CD14-positive monocyte (primary cell): ENCODE measurements at regions not wholly inside any gene's neighbourhood (a gene's known extent, or its start where the extent isn't known, plus 50 kb on each side); places are given as distances from the start of the nearest gene placed in this dataset.

Experiments
- DNase-seq, 3 donors: peaks; one replicate each; pipeline ENCODE4 v3.0.0-alpha.2; 2011 to 2022
- H2AFZ ChIP-seq: 2 replicates; pipeline ENCODE4 v1.6.0; 2012; ENCODE audit warnings: mild to moderate bottlenecking, low read depth, low read length, inconsistent platforms; ENCODE audit not compliant: insufficient read depth, poor library complexity, severe bottlenecking
- H3K27ac ChIP-seq, 2 donors: 1 replicate in 1 of 2; 2 replicates in 1 of 2; pipeline ENCODE4 v1.5.1; 2012 to 2013; ENCODE audit warnings: low read length in 2 of 2, control low read depth in 1 of 2, inconsistent platforms in 1 of 2, low read depth in 1 of 2, mild to moderate bottlenecking in 1 of 2
- H3K27me3 ChIP-seq, 2 donors: one replicate each; pipeline versions ENCODE4 v1.6.0 to v1.6.1; 2011 to 2013; ENCODE audit warnings: low read length in 2 of 2; ENCODE audit not compliant: control insufficient read depth in 2 of 2, insufficient read depth in 2 of 2
- H3K36me3 ChIP-seq, 2 donors: replicated peaks in 1 of 2; 1 replicate in 1 of 2; 2 replicates in 1 of 2; pipeline versions ENCODE4 v1.5.1 to v1.6.1; 2012 to 2013; ENCODE audit warnings: low read length in 2 of 2, control low read depth in 1 of 2, inconsistent platforms in 1 of 2, mild to moderate bottlenecking in 1 of 2; ENCODE audit not compliant: insufficient read depth in 2 of 2, control insufficient read depth in 1 of 2
- H3K4me1 ChIP-seq, 2 donors: 1 replicate in 1 of 2; 2 replicates in 1 of 2; pipeline versions ENCODE4 v1.5.1 to v1.6.1; 2012 to 2013; ENCODE audit warnings: low read length in 2 of 2, control low read depth in 1 of 2, inconsistent platforms in 1 of 2, mild to moderate bottlenecking in 1 of 2, moderate library complexity in 1 of 2; ENCODE audit not compliant: insufficient read depth in 2 of 2, control insufficient read depth in 1 of 2
- H3K4me2 ChIP-seq: replicated peaks from 2 replicates; pipeline ENCODE3; 2012; ENCODE audit warnings: low read length, moderate library complexity, mild to moderate bottlenecking; ENCODE audit not compliant: poor library complexity, severe bottlenecking; ENCODE audit errors: extremely low read depth
- H3K4me3 ChIP-seq, 3 experiments: fragments of 200-600 bp in 1 of 3; sonication (generic) in 1 of 3; replicated peaks in 1 of 3; 1 replicate in 2 of 3; 2 replicates in 1 of 3; pipeline ENCODE4 v1.5.1; 2011 to 2013; ENCODE audit warnings: low read length in 3 of 3, mild to moderate bottlenecking in 3 of 3, control low read depth in 2 of 3, low read depth in 2 of 3, inconsistent platforms in 1 of 3, moderate library complexity in 1 of 3
- H3K79me2 ChIP-seq: 2 replicates; pipeline ENCODE4 v1.6.0; 2012; ENCODE audit warnings: mild to moderate bottlenecking, control low read depth, inconsistent platforms, low read length, moderate library complexity; ENCODE audit not compliant: insufficient read depth
- H3K9ac ChIP-seq: 2 replicates; pipeline ENCODE4 v1.6.0; 2017; ENCODE audit warnings: low read length, mild to moderate bottlenecking; ENCODE audit not compliant: insufficient read depth, poor library complexity, severe bottlenecking
- H3K9me3 ChIP-seq, 2 donors: replicated peaks in 1 of 2; 1 replicate in 1 of 2; 2 replicates in 1 of 2; pipeline versions ENCODE4 v1.5.1 to v1.6.1; 2012 to 2013; ENCODE audit warnings: low read length in 2 of 2, control low read depth in 1 of 2; ENCODE audit not compliant: control insufficient read depth in 1 of 2, insufficient read depth in 1 of 2
- H4K20me1 ChIP-seq: 2 replicates; pipeline ENCODE4 v1.6.0; 2012; ENCODE audit warnings: mild to moderate bottlenecking, low read length, control low read depth, moderate library complexity; ENCODE audit not compliant: insufficient read depth
- H3K27ac Mint-ChIP-seq, 7 donors: one replicate each; pipeline ENCODE4 v1.8.0; 2020; ENCODE audit warnings: mild to moderate bottlenecking in 7 of 7, mixed read lengths in 7 of 7, moderate library complexity in 6 of 7, inconsistent platforms in 2 of 7
- H3K27me3 Mint-ChIP-seq, 3 donors: one replicate each; pipeline ENCODE4 v1.8.0; 2021 to 2022; ENCODE audit warnings: low read depth in 3 of 3, mild to moderate bottlenecking in 3 of 3, mixed read lengths in 3 of 3, moderate library complexity in 3 of 3, inconsistent platforms in 1 of 3
- H3K36me3 Mint-ChIP-seq, 2 donors: one replicate each; pipeline ENCODE4 v1.8.0; 2020; ENCODE audit warnings: mixed read lengths in 2 of 2, inconsistent platforms in 1 of 2, mild to moderate bottlenecking in 1 of 2
- H3K4me1 Mint-ChIP-seq: one replicate; pipeline ENCODE4 v1.8.0; 2020; ENCODE audit warnings: mild to moderate bottlenecking, mixed read lengths
- H3K4me3 Mint-ChIP-seq, 2 donors: one replicate each; pipeline ENCODE4 v1.8.0; 2020; ENCODE audit warnings: mild to moderate bottlenecking in 2 of 2, mixed read lengths in 2 of 2, moderate library complexity in 1 of 2
- H3K9me3 Mint-ChIP-seq, 7 donors: one replicate each; pipeline ENCODE4 v1.8.0; 2020 to 2022; ENCODE audit warnings: mixed read lengths in 7 of 7, mild to moderate bottlenecking in 6 of 7, moderate library complexity in 6 of 7, inconsistent platforms in 2 of 7
- WGBS: methylation state at CpG from one replicate; pipeline ENCODE4 v1.1.5; 2013; ENCODE audit warnings: missing lambda C conversion rate; ENCODE audit not compliant: insufficient coverage; 5-methylcytosine and 5-hydroxymethylcytosine counted together
- intact Hi-C, 2 donors: fragments of 100-400 bp; cut with micrococcal nuclease; formaldehyde crosslinking; loops; one replicate each; pipeline versions ENCODE4 v1.15.0 to v1.15.1; 2023
- TF ChIP-seq, protein P1 (sequence below): fragments of 200-600 bp; IDR thresholded peaks from one replicate; pipeline ENCODE4 v1.8.0; 2022; ENCODE audit warnings: antibody characterized with exemption, mild to moderate bottlenecking

DNA sequence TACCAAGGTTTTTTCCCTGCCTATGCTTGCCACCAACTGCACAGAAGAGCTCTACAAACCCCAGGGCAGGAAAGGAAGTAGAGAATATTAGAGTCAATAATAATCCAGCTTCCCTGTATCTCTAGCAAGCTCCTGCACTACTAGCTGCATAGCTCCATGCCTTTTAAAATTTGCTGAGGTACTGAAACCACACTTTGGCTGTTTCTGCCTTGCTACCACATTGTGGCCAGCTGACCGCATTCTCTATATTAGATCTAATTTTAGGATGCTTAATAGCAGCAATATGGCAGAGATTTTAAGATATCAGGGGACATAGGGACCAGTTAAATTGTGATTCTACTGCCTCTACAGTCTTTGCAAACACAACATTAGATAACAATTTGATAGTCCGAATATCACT, 534.6 kb downstream of the MBD2 start:
- Histone ChIP-seq H3K4me1 (no peaks in the 10 kb centered on the region), H3K27ac (no peak overlapping the region), H3K4me3 (no peak overlapping the region), H4K20me1 (no peaks in the 10 kb centered on the region), H3K9me3 (no peaks in the 10 kb centered on the region), H3K9ac (no peak overlapping the region), H3K79me2 (no peaks in the 10 kb centered on the region), H3K27me3 (no peaks in the 10 kb centered on the region), H3K4me2 (no peak overlapping the region), H2AFZ (no peak overlapping the region), H3K36me3 (no peaks in the 10 kb centered on the region)
- intact Hi-C loops = no loop called here
- Mint-ChIP-seq H3K4me1 (no peaks in the 10 kb centered on the region), H3K27me3 (peaks cover 0 to 1% (median 0%) of the 10 kb centered on the region in 3 donors), H3K27ac (no peak overlapping the region), H3K4me3 (no peak overlapping the region), H3K36me3 (no peaks in the 10 kb centered on the region), H3K9me3 (peaks cover 0 to 2% (median 0%) of the 10 kb centered on the region in 7 donors)
- DNase-seq = no peak
- 78% methylated on average over 1 of the region's 2 CpGs for WGBS
- TF ChIP-seq, protein P1, sequence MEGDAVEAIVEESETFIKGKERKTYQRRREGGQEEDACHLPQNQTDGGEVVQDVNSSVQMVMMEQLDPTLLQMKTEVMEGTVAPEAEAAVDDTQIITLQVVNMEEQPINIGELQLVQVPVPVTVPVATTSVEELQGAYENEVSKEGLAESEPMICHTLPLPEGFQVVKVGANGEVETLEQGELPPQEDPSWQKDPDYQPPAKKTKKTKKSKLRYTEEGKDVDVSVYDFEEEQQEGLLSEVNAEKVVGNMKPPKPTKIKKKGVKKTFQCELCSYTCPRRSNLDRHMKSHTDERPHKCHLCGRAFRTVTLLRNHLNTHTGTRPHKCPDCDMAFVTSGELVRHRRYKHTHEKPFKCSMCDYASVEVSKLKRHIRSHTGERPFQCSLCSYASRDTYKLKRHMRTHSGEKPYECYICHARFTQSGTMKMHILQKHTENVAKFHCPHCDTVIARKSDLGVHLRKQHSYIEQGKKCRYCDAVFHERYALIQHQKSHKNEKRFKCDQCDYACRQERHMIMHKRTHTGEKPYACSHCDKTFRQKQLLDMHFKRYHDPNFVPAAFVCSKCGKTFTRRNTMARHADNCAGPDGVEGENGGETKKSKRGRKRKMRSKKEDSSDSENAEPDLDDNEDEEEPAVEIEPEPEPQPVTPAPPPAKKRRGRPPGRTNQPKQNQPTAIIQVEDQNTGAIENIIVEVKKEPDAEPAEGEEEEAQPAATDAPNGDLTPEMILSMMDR = no peak

DNA sequence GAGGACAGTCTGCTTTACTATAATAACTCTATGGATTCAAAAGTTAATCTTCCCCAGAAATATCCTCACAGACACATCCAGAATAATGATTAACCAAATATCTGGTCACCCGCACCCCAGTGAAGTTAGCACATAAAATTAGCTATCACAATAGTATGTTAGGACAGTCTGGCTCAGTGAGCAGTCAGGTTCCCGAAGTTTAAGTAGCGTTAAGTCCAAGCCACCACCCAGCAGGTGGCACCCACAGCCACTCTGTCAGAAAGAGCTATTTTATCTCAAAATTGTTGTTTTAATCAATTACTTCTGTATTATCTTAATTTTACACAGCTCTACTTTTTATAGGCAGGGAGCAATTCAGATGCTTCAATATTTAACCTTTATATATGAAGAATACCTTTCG, 537.5 kb downstream of the MBD2 start:
- no peak overlapping the region for H2AFZ ChIP-seq
- no peaks in the 10 kb centered on the region for H3K9me3 ChIP-seq
- H3K4me3 ChIP-seq = no peak overlapping the region
- H4K20me1 ChIP-seq = no peaks in the 10 kb centered on the region
- DNase-seq = no peak
- TF ChIP-seq, protein P1 = no peak
- intact Hi-C loops = no loop called here
- no peaks in the 10 kb centered on the region for H3K4me1 Mint-ChIP-seq
- no peaks in the 10 kb centered on the region for H3K79me2 ChIP-seq
- H3K27ac ChIP-seq = no peak overlapping the region
- H3K4me3 Mint-ChIP-seq = no peak overlapping the region
- H3K9me3 Mint-ChIP-seq = peaks cover 0 to 1% (median 0%) of the 10 kb centered on the region in 7 donors
- no peak overlapping the region for H3K27ac Mint-ChIP-seq
- H3K27me3 ChIP-seq = no peaks in the 10 kb centered on the region
- no peak overlapping the region for H3K4me2 ChIP-seq
- 100% methylated on average over 1 of the region's 4 CpGs for whole genome bisulfite sequencing
- no peaks in the 10 kb centered on the region for H3K36me3 ChIP-seq
- H3K4me1 ChIP-seq = no peaks in the 10 kb centered on the region
- peaks cover 0 to 2% (median 0%) of the 10 kb centered on the region in 3 donors for H3K27me3 Mint-ChIP-seq
- no peaks in the 10 kb centered on the region for H3K36me3 Mint-ChIP-seq
- H3K9ac ChIP-seq = no peak overlapping the region
